HepG2 (cell line): ENCODE measurements at regions not wholly inside any gene's neighbourhood (a gene's known extent, or its start where the extent isn't known, plus 50 kb on each side); places are given as distances from the start of the nearest gene placed in this dataset.

Experiments
- ELF4 ChIP-seq: sonication (generic); formaldehyde crosslinking; IDR thresholded peaks from 2 replicates; pipeline ENCODE4 v1.5.0; 2020; ENCODE audit warnings: missing genetic modification reagents, mild to moderate bottlenecking, moderate library complexity, borderline replicate concordance
- EP300 ChIP-seq, 3 experiments: sonication (generic) in 1 of 3; formaldehyde crosslinking in 1 of 3; IDR thresholded peaks; 2 replicates each; pipeline versions ENCODE4 v1.5.1 to v1.6.1; 2011 to 2020; ENCODE audit warnings: low read depth in 2 of 3, low read length in 2 of 3, borderline replicate concordance in 1 of 3, improper control_type of control experiment in 1 of 3, mild to moderate bottlenecking in 1 of 3, missing genetic modification reagents in 1 of 3, moderate library complexity in 1 of 3
- NR0B2 ChIP-seq: sonication (generic); formaldehyde crosslinking; IDR thresholded peaks from 2 replicates; pipeline ENCODE4 v1.4.0; 2020; ENCODE audit warnings: mild to moderate bottlenecking, missing genetic modification reagents
- RFX5 ChIP-seq: IDR thresholded peaks from 2 replicates; pipeline ENCODE4 v1.6.1; 2011; ENCODE audit warnings: low read depth, low read length, improper control_type of control experiment
- SMC3 ChIP-seq: IDR thresholded peaks from 2 replicates; pipeline ENCODE4 v1.6.1; 2011; ENCODE audit warnings: low read length, improper control_type of control experiment
- WIZ ChIP-seq: sonication (generic); formaldehyde crosslinking; IDR thresholded peaks from 2 replicates; pipeline ENCODE4 v1.5.1; 2020; ENCODE audit warnings: mild to moderate bottlenecking, missing genetic modification reagents
- ZHX2 ChIP-seq, 2 experiments: sonication (generic) in 1 of 2; formaldehyde crosslinking in 1 of 2; IDR thresholded peaks; 2 replicates each; pipeline versions ENCODE4 v1.6.1 to v1.9.0; 2014 to 2022; ENCODE audit warnings: antibody characterized with exemption in 1 of 2, borderline replicate concordance in 1 of 2, inconsistent platforms in 1 of 2, low read depth in 1 of 2, missing genetic modification reagents in 1 of 2
- ZNF569 ChIP-seq: sonication (generic); formaldehyde crosslinking; IDR thresholded peaks from 2 replicates; pipeline ENCODE4 v1.5.0; 2020; ENCODE audit warnings: mild to moderate bottlenecking, missing genetic modification reagents, moderate library complexity, borderline replicate concordance
- ZNF576 ChIP-seq: sonication (generic); formaldehyde crosslinking; IDR thresholded peaks from 2 replicates; pipeline ENCODE4 v1.4.0; 2020; ENCODE audit warnings: mild to moderate bottlenecking, missing genetic modification reagents
- ZNF609 ChIP-seq: sonication (generic); formaldehyde crosslinking; IDR thresholded peaks from 2 replicates; pipeline ENCODE4 v1.4.0; 2020; ENCODE audit warnings: mild to moderate bottlenecking, missing genetic modification reagents, borderline replicate concordance
- ZSCAN30 ChIP-seq: sonication (generic); formaldehyde crosslinking; IDR thresholded peaks from 2 replicates; pipeline ENCODE4 v1.5.0; 2020; ENCODE audit warnings: mild to moderate bottlenecking, missing genetic modification reagents
- TF ChIP-seq, protein P1 (sequence below): sonication (generic); formaldehyde crosslinking; IDR thresholded peaks from 2 replicates; pipeline ENCODE4 v1.5.0; 2020; ENCODE audit warnings: mild to moderate bottlenecking, missing genetic modification reagents, moderate library complexity

- TF ChIP-seq ZHX2 (IDR thresholded peaks at IDR 0.05; ENCODE audit: low read depth) (no peak), ZHX2 (CRISPR knock-in tag; IDR thresholded peaks at IDR 0.05; ENCODE audit: borderline replicate concordance) (no peak), ZSCAN30 (no peak), WIZ (CRISPR knock-in tag) (no peak), ZNF609 (CRISPR knock-in tag) (no peak), RFX5 (no peak), SMC3 (peak; percentile 48), EP300 (IDR thresholded peaks at IDR 0.05; ENCODE audit: low read depth in 2 of 2, low read length in 2 of 2) (no peak), EP300 (CRISPR knock-in tag; IDR thresholded peaks at IDR 0.05; ENCODE audit: borderline replicate concordance) (no peak), ZNF569 (CRISPR knock-in tag) (no peak), ZNF576 (CRISPR knock-in tag) (no peak), NR0B2 (CRISPR knock-in tag) (no peak), ELF4 (no peak)
- TF ChIP-seq, protein P1, sequence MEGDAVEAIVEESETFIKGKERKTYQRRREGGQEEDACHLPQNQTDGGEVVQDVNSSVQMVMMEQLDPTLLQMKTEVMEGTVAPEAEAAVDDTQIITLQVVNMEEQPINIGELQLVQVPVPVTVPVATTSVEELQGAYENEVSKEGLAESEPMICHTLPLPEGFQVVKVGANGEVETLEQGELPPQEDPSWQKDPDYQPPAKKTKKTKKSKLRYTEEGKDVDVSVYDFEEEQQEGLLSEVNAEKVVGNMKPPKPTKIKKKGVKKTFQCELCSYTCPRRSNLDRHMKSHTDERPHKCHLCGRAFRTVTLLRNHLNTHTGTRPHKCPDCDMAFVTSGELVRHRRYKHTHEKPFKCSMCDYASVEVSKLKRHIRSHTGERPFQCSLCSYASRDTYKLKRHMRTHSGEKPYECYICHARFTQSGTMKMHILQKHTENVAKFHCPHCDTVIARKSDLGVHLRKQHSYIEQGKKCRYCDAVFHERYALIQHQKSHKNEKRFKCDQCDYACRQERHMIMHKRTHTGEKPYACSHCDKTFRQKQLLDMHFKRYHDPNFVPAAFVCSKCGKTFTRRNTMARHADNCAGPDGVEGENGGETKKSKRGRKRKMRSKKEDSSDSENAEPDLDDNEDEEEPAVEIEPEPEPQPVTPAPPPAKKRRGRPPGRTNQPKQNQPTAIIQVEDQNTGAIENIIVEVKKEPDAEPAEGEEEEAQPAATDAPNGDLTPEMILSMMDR (CRISPR knock-in tag): peak; percentile 33; the same call in 1 of the 2 replicates
These were observed 817.0 kb downstream of the TUSC7 start (continued) for GRCh38 chr3:117526470-117527079.
